ENCODE measurements at regions not wholly inside any gene's neighbourhood (a gene's known extent, or its start where the extent isn't known, plus 50 kb on each side); places are given as distances from the start of the nearest gene placed in this dataset.

GRCh38 chr10:129272866-129273650 lies 194.0 kb upstream of the MGMT start:
- H3K9me2 ChIP-seq (replicated peaks; ENCODE audit: insufficient read depth), result no peaks in the 10 kb centered on the region
- TF ChIP-seq, protein P1, sequence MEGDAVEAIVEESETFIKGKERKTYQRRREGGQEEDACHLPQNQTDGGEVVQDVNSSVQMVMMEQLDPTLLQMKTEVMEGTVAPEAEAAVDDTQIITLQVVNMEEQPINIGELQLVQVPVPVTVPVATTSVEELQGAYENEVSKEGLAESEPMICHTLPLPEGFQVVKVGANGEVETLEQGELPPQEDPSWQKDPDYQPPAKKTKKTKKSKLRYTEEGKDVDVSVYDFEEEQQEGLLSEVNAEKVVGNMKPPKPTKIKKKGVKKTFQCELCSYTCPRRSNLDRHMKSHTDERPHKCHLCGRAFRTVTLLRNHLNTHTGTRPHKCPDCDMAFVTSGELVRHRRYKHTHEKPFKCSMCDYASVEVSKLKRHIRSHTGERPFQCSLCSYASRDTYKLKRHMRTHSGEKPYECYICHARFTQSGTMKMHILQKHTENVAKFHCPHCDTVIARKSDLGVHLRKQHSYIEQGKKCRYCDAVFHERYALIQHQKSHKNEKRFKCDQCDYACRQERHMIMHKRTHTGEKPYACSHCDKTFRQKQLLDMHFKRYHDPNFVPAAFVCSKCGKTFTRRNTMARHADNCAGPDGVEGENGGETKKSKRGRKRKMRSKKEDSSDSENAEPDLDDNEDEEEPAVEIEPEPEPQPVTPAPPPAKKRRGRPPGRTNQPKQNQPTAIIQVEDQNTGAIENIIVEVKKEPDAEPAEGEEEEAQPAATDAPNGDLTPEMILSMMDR (IDR thresholded peaks at IDR 0.05; ENCODE audit: poor library complexity), result no peak
- TF ChIP-seq EZH2 (IDR thresholded peaks at IDR 0.05; ENCODE audit: borderline replicate concordance) (no peak), EZH2phosphoT487 (IDR thresholded peaks at IDR 0.05; ENCODE audit: low read depth, severe bottlenecking, unreplicated experiment) (no peak)

GRCh38 chr10:129273860-129274259 lies 193.2 kb upstream of the MGMT start:
- TF ChIP-seq EZH2 (IDR thresholded peaks at IDR 0.05; ENCODE audit: borderline replicate concordance) (no peak), EZH2phosphoT487 (IDR thresholded peaks at IDR 0.05; ENCODE audit: low read depth, severe bottlenecking, unreplicated experiment) (no peak)
- TF ChIP-seq, protein P1 (IDR thresholded peaks at IDR 0.05; ENCODE audit: poor library complexity), result no peak
- no peak overlapping the region for H2AFZ ChIP-seq
- 77% methylated on average over 7 of the region's 7 CpGs for WGBS (ENCODE audit: low lambda C conversion rate, missing lambda C conversion rate)
- H3K36me3 ChIP-seq (replicated peaks; ENCODE audit: insufficient read depth, low read depth), result no peaks in the 10 kb centered on the region
- no peak for DNase-seq (ENCODE audit: low spot score)
- H3K79me2 ChIP-seq, result no peaks in the 10 kb centered on the region
- H3K27me3 ChIP-seq, result no peaks in the 10 kb centered on the region
- H3K4me3 ChIP-seq, result no peak overlapping the region
- H3K9me3 ChIP-seq (ENCODE audit: low read depth), result no peaks in the 10 kb centered on the region
- H4K20me1 ChIP-seq (ENCODE audit: insufficient read depth, poor library complexity, severe bottlenecking), result no peaks in the 10 kb centered on the region
- H3K9me2 ChIP-seq (replicated peaks; ENCODE audit: insufficient read depth), result no peaks in the 10 kb centered on the region
- no peak overlapping the region for H3K27ac ChIP-seq
- no peak overlapping the region for H3K4me2 ChIP-seq
- no peaks in the 10 kb centered on the region for H3K4me1 ChIP-seq (ENCODE audit: insufficient read depth)

More at GRCh38 chr10:129272866-129273650, 194.0 kb upstream of the MGMT start:
- no peak overlapping the region for H3K27ac ChIP-seq
- no peaks in the 10 kb centered on the region for H4K20me1 ChIP-seq (ENCODE audit: insufficient read depth, poor library complexity, severe bottlenecking)
- DNase-seq (ENCODE audit: low spot score), result no peak
- H3K4me2 ChIP-seq, result no peak overlapping the region
- H3K36me3 ChIP-seq (replicated peaks; ENCODE audit: insufficient read depth, low read depth), result no peaks in the 10 kb centered on the region
- WGBS (ENCODE audit: low lambda C conversion rate, missing lambda C conversion rate), result 97% methylated on average over 5 of the region's 5 CpGs
- H3K9me3 ChIP-seq (ENCODE audit: low read depth), result no peaks in the 10 kb centered on the region
- no peak overlapping the region for H2AFZ ChIP-seq
- H3K27me3 ChIP-seq, result no peaks in the 10 kb centered on the region
- H3K4me1 ChIP-seq (ENCODE audit: insufficient read depth), result no peaks in the 10 kb centered on the region
- no peak overlapping the region for H3K4me3 ChIP-seq
- no peaks in the 10 kb centered on the region for H3K79me2 ChIP-seq

GRCh38 chr10:129274748-129275474 lies 192.1 kb upstream of the MGMT start:
- Histone ChIP-seq H3K4me3 (no peak overlapping the region), H3K9me3 (ENCODE audit: low read depth) (no peaks in the 10 kb centered on the region), H3K79me2 (no peaks in the 10 kb centered on the region), H4K20me1 (ENCODE audit: insufficient read depth, poor library complexity, severe bottlenecking) (no peaks in the 10 kb centered on the region), H3K27ac (no peak overlapping the region), H3K36me3 (replicated peaks; ENCODE audit: insufficient read depth, low read depth) (no peaks in the 10 kb centered on the region), H3K4me2 (no peak overlapping the region), H3K27me3 (no peaks in the 10 kb centered on the region), H3K9me2 (replicated peaks; ENCODE audit: insufficient read depth) (no peaks in the 10 kb centered on the region), H3K4me1 (ENCODE audit: insufficient read depth) (no peaks in the 10 kb centered on the region), H2AFZ (no peak overlapping the region)
- no peak for DNase-seq (ENCODE audit: low spot score)
- no peak for TF ChIP-seq EZH2phosphoT487 (IDR thresholded peaks at IDR 0.05; ENCODE audit: low read depth, severe bottlenecking, unreplicated experiment)
- TF ChIP-seq, protein P1 (IDR thresholded peaks at IDR 0.05; ENCODE audit: poor library complexity), result no peak
- no peak for TF ChIP-seq EZH2 (IDR thresholded peaks at IDR 0.05; ENCODE audit: borderline replicate concordance)
- 86% methylated on average over 10 of the region's 10 CpGs for WGBS (ENCODE audit: low lambda C conversion rate, missing lambda C conversion rate)
